ENCODE measurements at regions not wholly inside any gene's neighbourhood (a gene's known extent, or its start where the extent isn't known, plus 50 kb on each side); places are given as distances from the start of the nearest gene placed in this dataset.

GRCh38 chr10:3867454-3868270, 82.7 kb upstream of the KLF6 start:
- H3K4me3 ChIP-seq (ENCODE audit: low read depth, low read length) = no peak overlapping the region
- DNase-seq (ENCODE audit: low read depth) = no peak
- no peak for TF ChIP-seq CTCF (conservative IDR thresholded peaks at IDR 0.05; ENCODE audit: low read depth, low read length)

DNA sequence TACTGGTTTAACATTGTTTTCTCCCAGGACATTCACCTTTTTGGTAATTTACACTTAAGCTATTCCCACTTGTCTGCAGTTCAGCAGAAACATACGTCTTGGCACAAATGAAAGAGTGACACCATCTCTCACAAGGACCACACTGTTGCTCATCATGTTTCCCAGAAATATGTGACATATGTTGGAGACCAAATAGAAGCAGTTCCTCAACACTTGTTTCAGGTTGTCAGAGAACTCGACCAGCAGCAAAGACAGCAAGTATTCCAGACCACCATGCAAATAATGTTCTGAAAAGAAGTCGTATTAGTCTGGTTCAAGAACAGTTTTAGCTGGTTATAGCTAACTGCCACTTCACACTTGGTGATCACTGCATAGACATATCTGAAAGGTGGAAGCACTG, 81.3 kb upstream of the KLF6 start:
- TF ChIP-seq CTCF (conservative IDR thresholded peaks at IDR 0.05; ENCODE audit: low read depth, low read length) = no peak
- DNase-seq (ENCODE audit: low read depth) = no peak

GRCh38 chr10:3865565-3865964, 80.6 kb upstream of the KLF6 start:
- DNase-seq (ENCODE audit: low read depth) = no peak
- TF ChIP-seq CTCF (conservative IDR thresholded peaks at IDR 0.05; ENCODE audit: low read depth, low read length) = no peak
- no peak overlapping the region for H3K4me3 ChIP-seq (ENCODE audit: low read depth, low read length)

More for the DNA sequence above, 81.3 kb upstream of the KLF6 start:
- no peak overlapping the region for H3K4me3 ChIP-seq (ENCODE audit: low read depth, low read length)

DNA sequence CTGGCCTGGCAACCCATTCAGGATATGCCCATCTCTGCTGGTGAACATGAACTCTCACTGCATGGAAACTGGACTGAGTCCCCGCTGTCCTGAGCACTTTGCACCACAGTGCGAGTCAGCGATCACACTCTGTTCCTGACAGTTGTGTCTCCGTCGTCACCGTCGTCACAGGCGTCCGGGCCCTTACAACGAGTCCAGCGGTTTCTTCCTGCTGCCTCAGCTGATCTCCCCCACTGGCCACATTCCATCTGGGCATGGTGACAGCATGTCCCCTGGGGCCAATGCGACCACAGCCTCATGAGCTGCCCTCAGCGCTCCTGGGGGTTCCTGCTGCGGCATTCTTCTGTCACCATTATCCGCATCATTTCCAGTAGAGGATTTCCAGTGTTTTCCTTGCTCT, 76.8 kb upstream of the KLF6 start:
- DNase-seq (ENCODE audit: low read depth) = no peak
- H3K4me3 ChIP-seq (ENCODE audit: low read depth, low read length) = no peak overlapping the region
- TF ChIP-seq CTCF (conservative IDR thresholded peaks at IDR 0.05; ENCODE audit: low read depth, low read length) = no peak

DNA sequence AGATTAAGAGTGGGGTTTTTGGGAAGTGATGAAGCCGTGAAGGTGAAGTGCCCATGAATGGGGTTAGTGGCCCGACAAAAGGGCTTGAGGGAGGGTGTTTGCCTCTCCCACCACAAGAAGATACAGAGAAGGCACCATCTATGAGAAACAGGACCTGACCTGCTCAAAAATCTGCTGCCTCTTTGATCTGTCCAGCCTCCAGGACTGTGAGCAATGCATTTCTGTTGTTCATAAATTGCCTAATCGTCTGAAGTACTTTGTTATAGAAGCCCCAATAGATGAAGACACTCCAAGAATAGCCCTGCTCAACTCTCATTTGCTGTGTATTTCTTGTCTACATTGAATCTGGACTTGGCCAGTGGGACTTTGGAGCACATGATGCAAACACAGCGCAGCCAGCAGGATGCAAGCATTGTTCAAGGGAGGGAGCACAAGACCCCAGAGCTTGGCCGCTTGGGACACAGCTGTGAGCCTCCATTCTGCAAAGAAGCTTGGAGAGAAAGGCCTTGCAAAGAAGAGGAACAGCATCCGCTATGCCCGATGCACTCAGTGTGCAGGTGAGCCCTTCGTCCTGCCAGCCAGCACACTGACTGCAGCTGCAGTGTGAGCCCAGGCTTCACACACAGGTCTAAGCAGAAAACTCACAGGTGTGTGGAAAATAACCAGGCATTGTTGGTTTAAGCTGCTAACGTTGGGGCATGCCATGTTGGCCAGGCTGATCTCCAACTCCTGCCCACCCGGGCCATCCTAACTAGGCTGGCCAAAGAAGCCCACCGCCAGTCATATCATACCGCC, 73.2 kb upstream of the KLF6 start:
- no peak for TF ChIP-seq CTCF (conservative IDR thresholded peaks at IDR 0.05; ENCODE audit: low read depth, low read length)
- H3K4me3 ChIP-seq (ENCODE audit: low read depth, low read length) = no peak overlapping the region
- DNase-seq (ENCODE audit: low read depth) = no peak

DNA sequence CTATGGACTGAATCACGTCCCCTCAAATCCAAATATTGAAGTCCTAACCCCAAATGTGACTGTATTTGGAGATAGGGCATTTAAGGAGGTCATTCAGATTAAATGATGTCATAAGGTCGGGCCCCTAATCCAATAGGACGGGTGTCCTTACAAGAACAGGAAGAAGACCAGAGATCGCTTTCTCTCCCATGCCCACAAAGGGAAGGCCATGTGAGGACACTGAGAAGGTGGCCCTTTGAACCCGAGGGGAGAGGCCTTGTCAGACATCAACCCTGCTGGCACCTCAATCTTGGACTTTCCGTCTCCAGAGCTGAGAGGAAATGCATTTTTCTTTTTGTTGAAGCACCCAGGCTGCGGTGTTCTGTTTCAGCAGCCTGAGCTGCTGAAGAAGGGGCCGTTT, 72.3 kb upstream of the KLF6 start:
- DNase-seq (ENCODE audit: low read depth) = no peak
- no peak for TF ChIP-seq CTCF (conservative IDR thresholded peaks at IDR 0.05; ENCODE audit: low read depth, low read length)
- H3K4me3 ChIP-seq (ENCODE audit: low read depth, low read length) = no peak overlapping the region
